Activated naive CD4-positive, alpha-beta T cell treated with anti-CD3 and anti-CD28 coated beads, Interleukin-2, amount 10 ng/mL, durations not matched to agents 7 days and 5 days (primary cell): ENCODE measurements at regions not wholly inside any gene's neighbourhood (a gene's known extent, or its start where the extent isn't known, plus 50 kb on each side); places are given as distances from the start of the nearest gene placed in this dataset.

Source experiments
- CTCF ChIA-PET: fragments of 350-600 bp; sonication (Branson Sonifier 250); formaldehyde crosslinking; loops from one replicate; lab custom pipeline; 2021; ENCODE audit warnings: antibody characterized with exemption; lab: Charles Lee
- DNase-seq: peaks from one replicate; pipeline ENCODE4 v3.0.0-alpha.2; 2020
- H3K27ac Mint-ChIP-seq: one replicate; pipeline ENCODE4 v1.8.0; 2021; ENCODE audit warnings: mild to moderate bottlenecking, moderate library complexity, mixed read lengths
- H3K27me3 Mint-ChIP-seq: one replicate; pipeline ENCODE4 v1.8.0; 2021; ENCODE audit warnings: mild to moderate bottlenecking, mixed read lengths
- H3K36me3 Mint-ChIP-seq: one replicate; pipeline ENCODE4 v1.8.0; 2021; ENCODE audit warnings: mixed read lengths
- H3K4me1 Mint-ChIP-seq: one replicate; pipeline ENCODE4 v1.8.0; 2021; ENCODE audit warnings: mixed read lengths
- H3K4me3 Mint-ChIP-seq: one replicate; pipeline ENCODE4 v1.8.0; 2021; ENCODE audit warnings: mild to moderate bottlenecking, moderate library complexity, mixed read lengths
- H3K9me3 Mint-ChIP-seq: one replicate; pipeline ENCODE4 v1.8.0; 2021; ENCODE audit warnings: mixed read lengths

DNA sequence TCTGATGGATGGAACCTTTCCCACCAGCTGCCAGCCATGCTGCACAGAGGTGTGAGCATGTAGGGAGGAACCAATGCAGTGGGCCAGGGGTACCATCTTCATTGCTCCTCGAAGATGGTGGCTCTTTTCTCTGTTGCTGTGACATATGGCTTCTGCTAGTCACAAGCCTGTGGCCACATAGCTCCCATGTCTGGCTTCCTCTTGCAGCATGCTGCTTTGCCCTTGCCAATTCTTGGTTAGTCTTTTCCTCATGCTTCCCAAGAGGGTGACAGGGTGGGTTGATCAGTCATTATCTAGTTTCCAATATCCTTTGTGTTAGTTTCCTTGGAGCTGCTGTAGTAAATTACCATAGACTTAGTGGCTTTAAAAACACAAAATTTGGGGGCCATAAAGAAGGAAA, 123.4 kb downstream of the ETS2 start:
- Mint-ChIP-seq H3K27ac (no peak overlapping the region), H3K27me3 (peaks cover 30% of the 10 kb centered on the region), H3K4me3 (no peak overlapping the region), H3K9me3 (no peaks in the 10 kb centered on the region), H3K36me3 (no peaks in the 10 kb centered on the region), H3K4me1 (no peaks in the 10 kb centered on the region)
- no peak for DNase-seq
- CTCF ChIA-PET: interaction anchor here (1.4 kb wide), 1 partner anchor 14 kb away, joined by 4 read pairs; no protein-coding TSS in a partner anchor

DNA sequence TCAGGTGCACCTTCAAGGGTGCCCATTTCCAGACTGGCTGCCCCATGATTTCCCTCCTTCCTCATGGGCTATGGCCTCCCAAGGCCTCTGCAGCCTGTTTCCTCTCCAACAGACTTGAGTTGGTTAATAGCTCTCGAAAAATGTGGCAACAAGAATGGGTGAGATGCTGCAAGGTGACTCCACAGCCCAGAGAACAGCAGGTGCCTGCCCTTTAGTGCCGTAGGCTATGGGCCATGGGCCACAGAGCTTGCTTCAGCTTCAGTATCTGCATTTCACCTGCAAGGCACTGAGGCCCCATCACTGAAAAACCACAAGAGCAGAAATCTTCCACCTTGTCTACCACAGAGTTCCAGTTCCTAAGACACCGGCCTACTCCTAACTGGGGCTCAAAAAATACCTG, 122.0 kb downstream of the ETS2 start:
- Mint-ChIP-seq H3K4me3 (no peak overlapping the region), H3K36me3 (no peaks in the 10 kb centered on the region), H3K27me3 (peaks cover 30% of the 10 kb centered on the region), H3K27ac (no peak overlapping the region), H3K4me1 (no peaks in the 10 kb centered on the region), H3K9me3 (no peaks in the 10 kb centered on the region)
- CTCF ChIA-PET: no interaction called here
- DNase-seq: no peak

DNA sequence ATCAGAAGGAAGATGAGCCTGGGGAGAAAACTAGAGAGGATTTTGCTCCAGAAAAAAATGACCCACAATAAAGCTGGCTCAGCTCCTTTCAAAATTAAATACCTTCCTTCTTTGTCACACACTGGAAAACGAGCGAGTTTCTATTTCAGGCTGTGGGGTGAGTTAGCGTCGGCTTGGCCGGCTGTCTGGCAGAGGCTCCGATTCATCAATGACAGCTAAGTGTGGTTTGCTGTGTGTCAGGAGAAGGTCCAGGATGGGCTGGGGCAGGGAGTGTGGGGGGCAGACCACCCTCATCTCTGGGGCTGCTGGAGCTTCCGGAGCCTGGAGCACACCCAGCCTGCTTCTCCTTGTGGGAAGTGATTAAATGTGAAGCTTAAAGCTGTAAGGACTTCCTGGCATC, 120.2 kb downstream of the ETS2 start:
- DNase-seq: no peak
- Mint-ChIP-seq H3K27ac (no peak overlapping the region), H3K4me1 (no peaks in the 10 kb centered on the region), H3K27me3 (peaks cover 31% of the 10 kb centered on the region), H3K36me3 (no peaks in the 10 kb centered on the region), H3K4me3 (no peak overlapping the region), H3K9me3 (no peaks in the 10 kb centered on the region)
- CTCF ChIA-PET: no interaction called here

DNA sequence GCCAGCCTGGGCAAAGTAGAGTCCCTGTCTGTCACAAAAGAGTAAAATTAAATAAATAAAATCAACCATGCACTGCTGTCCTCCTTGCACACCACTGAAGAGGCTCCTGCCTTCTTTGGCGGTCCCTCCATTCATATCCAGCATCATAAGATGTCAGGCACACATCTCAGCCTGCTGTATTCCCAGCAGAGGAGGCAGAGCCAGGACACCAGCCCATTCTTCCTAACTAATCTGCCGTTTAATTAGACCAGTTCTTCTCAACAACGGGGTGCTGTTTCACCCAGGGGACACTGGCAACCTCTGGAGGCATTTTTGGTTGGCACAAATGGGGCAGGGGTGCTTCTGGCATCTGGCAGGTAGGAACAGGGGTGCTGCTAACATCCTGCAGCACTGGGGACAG, 119.7 kb downstream of the ETS2 start:
- H3K36me3 Mint-ChIP-seq: no peaks in the 10 kb centered on the region
- no peak overlapping the region for H3K4me3 Mint-ChIP-seq
- H3K27me3 Mint-ChIP-seq: peaks cover 35% of the 10 kb centered on the region
- no peak overlapping the region for H3K27ac Mint-ChIP-seq
- DNase-seq: no peak
- CTCF ChIA-PET: no interaction called here
- no peaks in the 10 kb centered on the region for H3K9me3 Mint-ChIP-seq
- no peaks in the 10 kb centered on the region for H3K4me1 Mint-ChIP-seq

DNA sequence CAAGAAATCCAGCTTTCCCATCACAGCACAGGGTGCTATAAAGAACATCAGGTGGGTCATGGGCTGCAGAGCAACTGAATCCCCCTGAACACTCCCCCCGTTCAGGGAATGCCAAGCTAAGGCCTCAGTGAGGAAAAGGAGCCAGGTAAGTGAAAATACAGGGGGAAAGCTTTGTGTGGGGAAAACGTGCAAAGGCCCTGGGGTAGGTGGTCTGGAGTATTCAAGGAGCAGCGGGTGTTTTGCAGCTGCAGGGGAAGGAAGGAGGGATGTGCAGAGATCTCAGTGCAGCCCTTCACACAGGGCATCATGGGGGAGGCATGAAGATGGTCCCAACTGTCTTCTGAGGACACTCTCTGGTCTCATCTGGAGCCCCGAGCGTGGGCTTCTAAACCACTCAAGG, 119.2 kb downstream of the ETS2 start:
- H3K36me3 Mint-ChIP-seq: no peaks in the 10 kb centered on the region
- H3K4me3 Mint-ChIP-seq: no peak overlapping the region
- H3K4me1 Mint-ChIP-seq: no peaks in the 10 kb centered on the region
- no peak overlapping the region for H3K27ac Mint-ChIP-seq
- CTCF ChIA-PET: no interaction called here
- H3K9me3 Mint-ChIP-seq: no peaks in the 10 kb centered on the region
- no peak for DNase-seq
- peaks cover 36% of the 10 kb centered on the region for H3K27me3 Mint-ChIP-seq

DNA sequence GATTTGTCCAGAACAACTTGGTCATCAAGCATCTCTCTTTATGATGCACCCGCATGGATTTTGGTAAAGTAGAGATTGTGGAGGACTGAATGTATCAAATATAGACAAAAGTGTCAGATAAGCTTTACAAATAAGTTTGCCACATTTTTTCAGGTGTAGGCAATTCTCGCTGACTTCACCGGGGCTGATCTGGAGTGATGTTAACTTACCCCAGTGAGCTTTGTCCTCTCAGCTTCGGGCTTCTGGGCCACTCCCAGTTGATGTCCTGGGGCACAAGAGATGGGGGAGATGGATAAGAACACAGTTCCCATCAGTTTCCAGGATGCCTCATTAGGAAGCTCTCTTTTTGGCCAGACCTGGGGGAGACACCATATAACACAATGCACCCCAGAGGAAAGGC, 117.7 kb downstream of the ETS2 start:
- Mint-ChIP-seq H3K9me3 (no peaks in the 10 kb centered on the region), H3K27me3 (peaks cover 40% of the 10 kb centered on the region)
- CTCF ChIA-PET: no interaction called here

DNA sequence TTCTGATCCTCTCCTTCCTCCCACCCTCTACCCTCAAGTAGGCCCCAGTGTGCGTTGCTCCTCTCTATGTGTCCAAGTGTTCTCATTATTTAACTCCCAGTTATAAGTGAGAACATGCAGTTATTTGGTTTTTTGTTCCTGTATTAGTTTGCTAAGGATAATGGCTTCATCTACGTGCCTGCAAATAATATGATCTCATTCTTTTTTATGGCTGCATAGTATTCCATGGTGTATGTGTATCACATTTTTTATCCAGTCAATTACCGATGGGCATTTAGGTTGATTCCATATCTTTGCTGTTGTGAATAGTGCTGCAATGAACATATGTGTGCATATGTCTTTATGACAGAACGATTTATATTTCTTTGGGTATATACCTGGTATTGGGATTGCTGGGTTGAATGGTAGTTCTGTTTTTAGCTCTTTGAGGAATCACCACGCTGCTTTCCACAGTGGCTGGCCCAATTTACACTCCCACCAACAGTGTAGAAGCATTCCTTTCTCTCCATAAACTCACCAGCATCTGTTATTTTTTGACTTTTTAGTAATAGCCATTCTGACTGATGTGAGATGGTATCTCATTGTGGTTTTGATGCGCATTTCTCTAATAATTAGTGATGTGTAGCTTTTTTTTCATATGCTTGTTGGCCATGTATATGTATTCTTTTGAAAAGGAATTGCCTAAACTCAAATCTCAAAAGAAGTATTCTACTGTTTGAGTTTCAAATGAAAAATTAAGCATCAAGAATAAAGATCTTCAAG, 116.9 kb downstream of the ETS2 start:
- H3K36me3 Mint-ChIP-seq: no peaks in the 10 kb centered on the region
- no peak overlapping the region for H3K4me3 Mint-ChIP-seq
- H3K4me1 Mint-ChIP-seq: no peaks in the 10 kb centered on the region
- H3K9me3 Mint-ChIP-seq: no peaks in the 10 kb centered on the region
- no peak overlapping the region for H3K27ac Mint-ChIP-seq
- peaks cover 38% of the 10 kb centered on the region for H3K27me3 Mint-ChIP-seq
- CTCF ChIA-PET: no interaction called here
- DNase-seq: no peak

More for the DNA sequence above, 117.7 kb downstream of the ETS2 start:
- Mint-ChIP-seq H3K27ac (no peak overlapping the region), H3K36me3 (no peaks in the 10 kb centered on the region), H3K4me1 (no peaks in the 10 kb centered on the region), H3K4me3 (no peak overlapping the region)
- no peak for DNase-seq

DNA sequence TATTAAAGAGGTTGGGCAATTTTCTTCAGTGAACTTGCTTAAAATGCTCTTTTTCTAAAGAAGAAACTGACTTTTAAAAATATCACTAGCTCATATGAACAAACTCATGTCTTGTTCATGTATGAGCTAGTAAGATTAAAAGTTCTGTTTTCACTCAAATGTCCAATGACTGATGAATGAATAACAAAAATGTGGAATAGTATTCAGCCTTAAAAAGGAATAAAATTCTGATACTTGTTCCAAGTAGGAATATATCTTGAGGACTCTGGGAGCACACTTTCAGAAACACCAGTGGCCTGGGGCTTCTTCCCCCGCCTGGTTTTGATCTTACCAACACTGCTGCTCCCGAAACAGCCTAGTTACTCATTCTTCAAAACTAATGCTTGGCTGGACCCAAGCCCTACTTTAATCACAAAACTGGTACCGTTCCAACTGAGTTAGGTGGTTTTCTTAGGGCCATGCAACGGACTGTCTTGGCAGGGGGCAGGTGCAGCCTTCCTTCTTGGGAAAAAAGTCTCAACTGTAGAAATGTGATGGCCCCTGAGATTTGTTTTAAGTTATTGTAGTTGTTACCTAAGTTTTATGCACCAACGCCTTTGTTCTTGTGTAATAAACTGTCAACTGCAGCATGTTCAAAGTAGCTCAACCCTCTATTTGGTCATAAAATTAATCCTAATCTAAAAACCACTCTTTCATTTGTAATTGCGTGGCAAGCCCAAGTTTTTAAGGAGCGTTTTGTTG, 116.0 kb downstream of the ETS2 start:
- peaks cover 37% of the 10 kb centered on the region for H3K27me3 Mint-ChIP-seq
- CTCF ChIA-PET: no interaction called here
- H3K36me3 Mint-ChIP-seq: no peaks in the 10 kb centered on the region
- H3K4me3 Mint-ChIP-seq: no peak overlapping the region
- no peak overlapping the region for H3K27ac Mint-ChIP-seq
- H3K4me1 Mint-ChIP-seq: no peaks in the 10 kb centered on the region
- DNase-seq: no peak
- no peaks in the 10 kb centered on the region for H3K9me3 Mint-ChIP-seq

DNA sequence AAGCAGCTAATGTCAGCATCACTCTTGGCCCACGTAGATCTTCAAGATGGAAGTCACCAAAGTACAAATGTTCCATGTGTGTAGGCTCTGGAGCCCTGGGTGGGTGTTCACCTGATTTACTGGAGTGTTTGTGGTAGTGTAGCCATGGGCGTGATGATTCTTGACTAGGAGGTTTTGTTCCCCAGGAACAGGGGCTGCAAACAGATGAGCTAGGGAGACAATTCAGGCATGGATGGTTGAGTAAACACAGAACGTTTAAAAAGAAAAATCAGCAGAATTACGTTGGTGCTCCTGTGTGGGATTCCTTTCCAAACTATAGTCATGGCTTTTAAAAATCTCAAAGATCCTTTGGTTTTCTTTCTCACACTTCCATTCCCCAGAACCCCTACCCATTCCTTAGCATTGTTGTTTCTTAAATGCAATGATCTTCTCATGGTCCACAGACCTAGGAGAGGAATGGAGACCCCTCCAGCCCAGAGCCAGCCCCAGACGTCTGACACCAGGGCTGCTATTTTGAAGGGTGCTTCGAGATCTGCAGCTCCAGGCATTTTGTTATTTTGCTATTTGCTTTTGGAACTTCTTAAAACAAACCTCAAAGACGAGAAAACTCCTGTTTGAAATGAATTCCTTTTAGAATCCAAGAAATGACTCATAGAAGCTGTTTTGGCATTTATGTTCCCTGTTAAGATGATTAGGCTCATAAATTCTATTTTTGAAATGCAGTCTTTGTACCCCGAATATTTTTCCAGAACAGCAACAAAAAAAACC, 115.1 kb downstream of the ETS2 start:
- DNase-seq: no peak
- CTCF ChIA-PET: interaction anchor here (0.6 kb wide), 1 partner anchor 192 kb away, joined by 3 read pairs; no protein-coding TSS in a partner anchor
- Mint-ChIP-seq H3K4me3 (no peak overlapping the region), H3K4me1 (no peaks in the 10 kb centered on the region), H3K36me3 (no peaks in the 10 kb centered on the region), H3K27me3 (peaks cover 31% of the 10 kb centered on the region), H3K9me3 (no peaks in the 10 kb centered on the region), H3K27ac (no peak overlapping the region)

DNA sequence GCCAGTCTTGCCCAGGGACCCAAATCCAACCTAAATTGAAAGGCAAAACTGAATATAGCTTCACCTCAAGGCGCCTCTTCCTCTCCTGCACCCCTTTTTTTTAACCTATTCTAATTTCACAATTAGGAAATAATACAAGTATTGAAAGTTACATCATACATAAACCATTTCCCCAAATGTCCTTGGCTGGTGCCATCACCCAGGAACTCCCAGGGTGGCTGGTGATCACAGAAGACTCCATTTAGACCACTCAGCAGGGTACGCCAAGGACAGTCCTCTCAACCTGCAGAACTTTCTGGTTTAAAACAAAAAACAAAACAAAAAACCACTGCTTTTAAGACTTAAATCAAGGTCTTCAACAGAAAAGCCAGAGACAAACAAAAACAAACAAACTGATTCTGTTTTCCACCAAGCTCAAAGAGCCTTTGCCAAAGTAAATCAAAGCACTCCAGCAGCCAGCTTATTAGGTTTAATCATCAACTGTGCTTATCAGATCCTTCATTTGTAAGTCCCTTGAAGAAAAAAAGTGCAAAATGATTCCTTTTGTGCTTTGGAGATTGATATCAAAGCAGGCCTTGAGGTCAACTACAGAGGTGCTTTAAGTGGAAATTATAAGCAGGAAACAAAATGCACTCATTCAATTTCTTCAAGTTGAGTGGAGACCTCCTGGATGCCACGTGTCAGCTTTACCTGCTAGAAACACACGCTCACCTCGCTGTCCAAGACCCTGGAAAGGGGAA, 113.0 kb downstream of the ETS2 start:
- H3K9me3 Mint-ChIP-seq: no peaks in the 10 kb centered on the region
- CTCF ChIA-PET: no interaction called here

DNA sequence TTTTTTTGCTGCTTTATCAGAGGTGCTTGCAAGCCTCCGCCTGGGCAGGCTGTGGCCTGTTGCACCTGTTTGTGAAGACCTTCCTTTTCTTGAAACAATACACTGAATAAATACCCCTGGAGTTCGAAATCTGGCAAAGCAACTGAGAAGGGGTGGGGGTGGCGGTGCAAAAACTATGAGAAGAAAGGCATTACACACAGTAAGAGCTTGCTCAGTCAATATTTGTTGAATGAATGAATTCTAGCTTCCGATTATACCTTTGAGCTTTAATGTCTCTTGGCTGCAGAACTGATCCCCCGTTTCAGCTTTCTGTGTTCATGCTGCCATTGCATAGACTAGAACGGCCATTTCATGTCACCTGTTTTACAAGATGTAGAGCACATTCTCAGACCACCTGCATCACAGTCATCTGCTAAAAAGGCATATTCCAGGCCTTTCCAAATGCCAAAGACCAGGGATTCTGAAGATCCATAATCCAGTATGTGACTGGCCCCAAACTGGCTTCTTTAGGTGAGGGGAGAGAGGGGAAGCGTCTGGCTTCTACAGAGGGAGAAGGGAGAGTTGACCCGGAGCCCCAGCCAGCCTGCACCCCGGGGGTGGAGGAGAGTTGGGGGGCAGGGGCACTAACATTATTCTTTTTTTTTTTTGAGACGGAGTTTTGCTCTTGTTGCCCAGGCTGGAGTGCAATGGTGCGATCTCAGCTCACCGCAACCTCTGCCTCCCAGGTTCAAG, 111.5 kb downstream of the ETS2 start:
- CTCF ChIA-PET: no interaction called here
- no peak overlapping the region for H3K4me3 Mint-ChIP-seq
- DNase-seq: no peak
- H3K27me3 Mint-ChIP-seq: peaks cover 24% of the 10 kb centered on the region
- H3K4me1 Mint-ChIP-seq: no peaks in the 10 kb centered on the region
- no peaks in the 10 kb centered on the region for H3K9me3 Mint-ChIP-seq
- no peaks in the 10 kb centered on the region for H3K36me3 Mint-ChIP-seq
- H3K27ac Mint-ChIP-seq: no peak overlapping the region

More for the DNA sequence above, 113.0 kb downstream of the ETS2 start:
- no peaks in the 10 kb centered on the region for H3K4me1 Mint-ChIP-seq
- H3K27ac Mint-ChIP-seq: no peak overlapping the region
- H3K36me3 Mint-ChIP-seq: no peaks in the 10 kb centered on the region
- H3K27me3 Mint-ChIP-seq: peaks cover 20% of the 10 kb centered on the region
- DNase-seq: no peak
- no peak overlapping the region for H3K4me3 Mint-ChIP-seq

DNA sequence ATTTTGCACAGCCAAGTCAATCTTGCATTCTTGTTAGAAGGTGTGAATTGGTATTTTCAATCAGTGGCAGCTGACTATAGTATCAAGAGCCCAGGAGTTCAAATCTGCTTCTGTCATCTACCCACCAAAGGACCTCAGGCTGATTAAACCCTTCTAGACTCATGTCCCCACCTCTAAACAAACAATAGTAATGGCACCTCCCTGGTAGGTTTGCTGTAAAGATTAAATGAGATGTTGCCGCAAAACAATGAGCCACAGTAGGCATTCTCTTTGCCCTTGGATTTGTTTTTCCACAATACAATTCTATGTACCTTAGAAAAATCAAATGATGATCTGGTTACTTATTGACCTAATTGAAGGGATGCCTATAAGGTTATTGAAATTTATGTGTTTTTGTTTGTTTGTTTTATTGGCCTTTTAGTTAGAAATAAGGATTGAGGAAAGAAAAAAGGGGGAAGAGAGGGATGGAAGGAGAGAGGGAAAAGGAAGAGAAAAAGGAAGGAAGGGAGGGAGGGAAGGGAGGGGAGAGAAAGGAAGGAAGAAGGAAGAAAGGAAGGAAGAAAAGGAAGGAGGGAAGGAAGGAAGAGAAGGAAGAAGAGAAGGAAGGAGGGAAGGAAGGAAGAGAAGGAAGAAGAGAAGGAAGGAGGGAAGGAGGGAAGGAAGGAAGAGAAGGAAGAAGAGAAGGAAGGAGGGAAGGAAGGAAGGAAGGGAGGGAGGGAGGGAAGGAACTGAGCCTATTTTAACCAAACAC, 110.7 kb downstream of the ETS2 start:
- no peak overlapping the region for H3K27ac Mint-ChIP-seq
- H3K36me3 Mint-ChIP-seq: no peaks in the 10 kb centered on the region
- no peaks in the 10 kb centered on the region for H3K4me1 Mint-ChIP-seq
- CTCF ChIA-PET: no interaction called here
- no peaks in the 10 kb centered on the region for H3K9me3 Mint-ChIP-seq
- H3K27me3 Mint-ChIP-seq: peaks cover 24% of the 10 kb centered on the region
- DNase-seq: no peak
- H3K4me3 Mint-ChIP-seq: no peak overlapping the region

DNA sequence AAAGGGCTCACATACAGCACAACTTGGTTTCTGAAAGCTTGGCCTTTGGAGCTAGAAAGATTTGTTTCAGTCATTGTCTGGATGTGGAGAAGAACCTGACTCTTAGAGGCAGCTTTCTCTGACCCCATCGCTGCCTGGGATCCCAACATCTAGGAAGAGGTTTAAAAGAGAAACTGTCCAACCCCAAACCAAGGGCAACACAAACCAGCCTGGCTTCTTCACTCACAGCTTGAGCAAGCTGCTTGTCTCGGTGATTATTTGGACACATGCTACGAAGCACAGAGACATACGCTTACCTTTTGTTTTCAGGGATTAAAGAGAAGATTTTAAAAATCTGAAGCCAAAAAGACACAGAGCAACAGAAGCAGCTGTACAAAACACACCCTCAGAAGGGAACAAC, 109.8 kb downstream of the ETS2 start:
- Mint-ChIP-seq H3K4me3 (no peak overlapping the region), H3K27ac (no peak overlapping the region), H3K36me3 (no peaks in the 10 kb centered on the region), H3K4me1 (no peaks in the 10 kb centered on the region), H3K9me3 (no peaks in the 10 kb centered on the region), H3K27me3 (peaks cover 19% of the 10 kb centered on the region)
- CTCF ChIA-PET: interaction anchor here (1.1 kb wide), 1 partner anchor 14 kb away, joined by 4 read pairs; no protein-coding TSS in a partner anchor
- no peak for DNase-seq
